Activated CD8-positive, alpha-beta T cell treated with anti-CD3 and anti-CD28 coated beads for 36 hours (primary cell): ENCODE measurements at regions not wholly inside any gene's neighbourhood (a gene's known extent, or its start where the extent isn't known, plus 50 kb on each side); places are given as distances from the start of the nearest gene placed in this dataset.
"Not testable (repeated sequence)": the region's sequence is repeated elsewhere in the genome, so short reads cannot be mapped to it uniquely, and the experiment has no call there.

Experiments used
- ATAC-seq: fragments of 200-7000 bp; cut with Tn5 transposase; one replicate; pipeline ENCODE4 v1.10.0; 2021; ENCODE audit warnings: mild to moderate bottlenecking, moderate library complexity
- CTCF ChIA-PET: fragments of 350-600 bp; sonication (Branson Sonifier 250); formaldehyde crosslinking; loops from one replicate; lab custom pipeline; 2021; ENCODE audit warnings: antibody characterized with exemption; lab: Charles Lee
- POLR2A ChIA-PET: fragments of 350-600 bp; sonication (Branson Sonifier 250); formaldehyde crosslinking; loops from one replicate; lab custom pipeline; 2021; ENCODE audit warnings: antibody characterized with exemption; lab: Charles Lee
- DNase-seq: peaks from one replicate; pipeline ENCODE4 v3.0.0-alpha.2; 2020
- H3K27ac Mint-ChIP-seq: one replicate; pipeline ENCODE4 v1.8.0; 2021; ENCODE audit warnings: mild to moderate bottlenecking, mixed read lengths
- H3K27me3 Mint-ChIP-seq: one replicate; pipeline ENCODE4 v1.8.0; 2021; ENCODE audit warnings: mixed read lengths
- H3K36me3 Mint-ChIP-seq: one replicate; pipeline ENCODE4 v1.8.0; 2021; ENCODE audit warnings: low read depth, mixed read lengths
- H3K4me1 Mint-ChIP-seq: one replicate; pipeline ENCODE4 v1.8.0; 2021; ENCODE audit warnings: low read depth, mixed read lengths
- H3K4me3 Mint-ChIP-seq: one replicate; pipeline ENCODE4 v1.8.0; 2021; ENCODE audit warnings: mild to moderate bottlenecking, moderate library complexity, mixed read lengths
- H3K9me3 Mint-ChIP-seq: one replicate; pipeline ENCODE4 v1.8.0; 2021; ENCODE audit warnings: mixed read lengths
- CTCF ChIP-seq: fragments of 200-600 bp; IDR thresholded peaks from one replicate; pipeline ENCODE4 v1.8.0; 2022; ENCODE audit warnings: antibody characterized with exemption, mild to moderate bottlenecking
- intact Hi-C: fragments of 100-400 bp; cut with micrococcal nuclease; formaldehyde crosslinking; loops from one replicate; pipeline ENCODE4 v1.10.0; 2022

GRCh38 chr2:123606631-123607030 is 418.5 kb upstream of the CNTNAP5 start:
- H3K36me3 Mint-ChIP-seq = no peaks in the 10 kb centered on the region
- no peaks in the 10 kb centered on the region for H3K27me3 Mint-ChIP-seq
- POLR2A ChIA-PET = no interaction called here
- H3K27ac Mint-ChIP-seq = no peak overlapping the region
- no peaks in the 10 kb centered on the region for H3K4me1 Mint-ChIP-seq
- no peak for ATAC-seq
- no peak for DNase-seq
- intact Hi-C loops = no loop called here
- H3K9me3 Mint-ChIP-seq = peaks cover 15% of the 10 kb centered on the region
- TF ChIP-seq CTCF = no peak
- no peak overlapping the region for H3K4me3 Mint-ChIP-seq
- CTCF ChIA-PET = interaction anchor here (0.6 kb wide), 1 partner anchor 326 kb away, joined by 3 read pairs; no protein-coding TSS in a partner anchor

DNA sequence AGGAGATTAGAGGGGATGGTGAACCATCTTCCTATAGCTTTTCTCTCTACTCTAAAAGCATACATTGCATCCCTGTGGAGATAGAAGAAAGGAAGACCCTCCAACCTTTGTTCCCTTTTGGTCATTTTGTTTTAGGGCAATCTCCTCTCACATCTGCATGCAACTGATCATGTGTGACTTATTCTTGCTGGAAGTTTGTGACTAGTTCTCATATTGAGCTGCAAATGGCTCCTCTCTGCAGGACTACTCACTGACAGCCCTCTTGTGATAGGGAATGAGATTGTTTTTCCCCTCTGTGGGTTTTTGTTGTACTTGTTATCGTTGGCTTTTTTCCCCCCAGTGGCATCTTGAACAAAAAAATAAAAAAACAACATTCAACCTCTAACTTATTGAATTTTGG is 416.0 kb upstream of the CNTNAP5 start:
- H3K4me3 Mint-ChIP-seq = no peak overlapping the region
- DNase-seq = no peak
- intact Hi-C loops = no loop called here
- ATAC-seq = no peak
- ChIA-PET CTCF (no interaction called here), POLR2A (no interaction called here)
- H3K27me3 Mint-ChIP-seq = no peaks in the 10 kb centered on the region
- no peaks in the 10 kb centered on the region for H3K4me1 Mint-ChIP-seq
- no peak overlapping the region for H3K27ac Mint-ChIP-seq
- TF ChIP-seq CTCF = no peak
- peaks cover 18% of the 10 kb centered on the region for H3K9me3 Mint-ChIP-seq
- H3K36me3 Mint-ChIP-seq = no peaks in the 10 kb centered on the region

DNA sequence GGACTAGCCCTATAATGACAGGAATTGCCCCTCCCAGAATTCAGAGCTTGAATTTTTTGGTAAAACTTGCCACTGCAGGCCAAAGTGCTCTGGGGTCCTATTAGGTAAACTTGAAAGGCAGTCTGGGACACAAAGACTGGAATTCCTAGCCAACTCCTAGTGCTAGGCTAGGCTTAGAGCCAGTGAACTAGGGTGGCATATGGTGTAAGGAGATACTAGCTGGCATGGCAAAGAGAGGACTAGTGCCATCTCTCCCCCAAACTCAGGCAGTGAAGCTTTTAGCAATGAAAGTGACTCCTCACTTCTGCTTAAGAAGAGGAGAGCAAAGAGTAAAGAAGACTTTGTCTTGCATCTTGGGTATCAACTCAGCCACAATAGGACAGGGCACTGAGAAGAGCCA is 410.5 kb upstream of the CNTNAP5 start:
- no peak for DNase-seq
- Mint-ChIP-seq H3K27ac (no peak overlapping the region), H3K27me3 (no peaks in the 10 kb centered on the region), H3K9me3 (peaks cover 9% of the 10 kb centered on the region), H3K4me1 (no peaks in the 10 kb centered on the region), H3K36me3 (no peaks in the 10 kb centered on the region), H3K4me3 (no peak overlapping the region)
- intact Hi-C loops = no loop called here
- no peak for TF ChIP-seq CTCF
- no peak for ATAC-seq
- CTCF ChIA-PET = no interaction called here
- POLR2A ChIA-PET = no interaction called here

DNA sequence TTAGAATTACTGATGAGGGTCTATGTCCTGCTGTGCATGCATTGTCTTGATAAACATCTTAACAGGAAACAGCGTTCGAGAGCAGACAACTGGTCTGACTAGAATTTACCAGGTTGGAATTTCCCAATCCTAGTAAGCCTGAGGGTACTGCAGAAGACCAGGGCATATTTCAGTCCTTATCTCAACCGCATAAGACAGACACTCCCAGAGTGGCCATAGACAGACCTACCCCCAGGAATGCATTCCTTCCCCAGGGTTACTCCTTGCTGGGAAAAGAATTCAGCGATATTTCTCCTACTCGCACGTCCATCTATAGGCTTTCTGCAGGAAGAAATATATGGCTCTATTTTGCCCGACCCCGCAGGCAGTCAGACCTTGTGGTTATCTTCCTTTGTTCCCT is 406.4 kb upstream of the CNTNAP5 start:
- intact Hi-C loops, H3K27ac Mint-ChIP-seq, H3K9me3 Mint-ChIP-seq, ATAC-seq, H3K4me1 Mint-ChIP-seq, CTCF ChIA-PET, POLR2A ChIA-PET, H3K36me3 Mint-ChIP-seq, DNase-seq, H3K27me3 Mint-ChIP-seq, H3K4me3 Mint-ChIP-seq: not testable (repeated sequence)

GRCh38 chr2:123624816-123625215 is 400.3 kb upstream of the CNTNAP5 start:
- H3K27me3 Mint-ChIP-seq = no peaks in the 10 kb centered on the region
- ChIA-PET CTCF (no interaction called here), POLR2A (no interaction called here)
- intact Hi-C loops = no loop called here
- no peak overlapping the region for H3K27ac Mint-ChIP-seq
- DNase-seq (no peak), ATAC-seq (no peak)
- no peaks in the 10 kb centered on the region for H3K36me3 Mint-ChIP-seq
- no peak for TF ChIP-seq CTCF
- H3K9me3 Mint-ChIP-seq = peaks cover 7% of the 10 kb centered on the region
- no peaks in the 10 kb centered on the region for H3K4me1 Mint-ChIP-seq
- H3K4me3 Mint-ChIP-seq = no peak overlapping the region

DNA sequence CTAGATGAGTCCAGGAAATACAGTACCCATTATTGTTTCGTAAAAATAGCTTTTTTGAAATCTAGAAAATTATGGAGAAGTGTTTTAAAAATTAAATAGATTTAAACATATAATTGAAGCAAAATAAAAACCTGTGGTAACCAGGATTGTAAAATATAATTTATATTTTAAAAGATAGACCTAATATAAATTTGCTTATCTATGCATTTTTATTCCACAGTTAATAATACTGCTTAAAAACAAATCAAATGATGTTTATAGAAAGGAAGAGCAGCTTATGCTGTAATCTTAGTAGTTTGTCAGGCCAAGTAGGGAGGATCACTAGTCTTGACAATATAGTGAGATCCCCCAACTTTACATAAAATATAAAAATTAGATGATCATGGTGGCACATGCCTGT is 388.9 kb upstream of the CNTNAP5 start:
- no peak overlapping the region for H3K27ac Mint-ChIP-seq
- POLR2A ChIA-PET = no interaction called here
- H3K4me1 Mint-ChIP-seq = no peaks in the 10 kb centered on the region
- no peak for ATAC-seq
- H3K27me3 Mint-ChIP-seq = no peaks in the 10 kb centered on the region
- no peak for DNase-seq
- CTCF ChIA-PET = no interaction called here
- TF ChIP-seq CTCF = no peak
- H3K9me3 Mint-ChIP-seq = peaks cover 11% of the 10 kb centered on the region
- H3K4me3 Mint-ChIP-seq = no peak overlapping the region
- H3K36me3 Mint-ChIP-seq = no peaks in the 10 kb centered on the region
- intact Hi-C loops = no loop called here
